ENCODE measurements at regions not wholly inside any gene's neighbourhood (a gene's known extent, or its start where the extent isn't known, plus 50 kb on each side); places are given as distances from the start of the nearest gene placed in this dataset.

- TF ChIP-seq CTCF (IDR thresholded peaks at IDR 0.05) (no peak), POLR2A (IDR thresholded peaks at IDR 0.05) (no peak)
Measured at GRCh38 chr12:65585648-65586602, 238.4 kb upstream of the HMGA2 start.

Data from vagina (tissue), 2 donors.